ENCODE measurements at regions not wholly inside any gene's neighbourhood (a gene's known extent, or its start where the extent isn't known, plus 50 kb on each side); places are given as distances from the start of the nearest gene placed in this dataset.

- H4K20me1 ChIP-seq (ENCODE audit: insufficient read depth, poor library complexity, severe bottlenecking), result no peaks in the 10 kb centered on the region
- H3K9me3 ChIP-seq (ENCODE audit: low read depth), result no peaks in the 10 kb centered on the region
- H2AFZ ChIP-seq, result no peak overlapping the region
- H3K4me1 ChIP-seq (ENCODE audit: insufficient read depth), result peaks cover 12% of the 10 kb centered on the region
- no peak overlapping the region for H3K27ac ChIP-seq
- no peaks in the 10 kb centered on the region for H3K36me3 ChIP-seq (replicated peaks; ENCODE audit: insufficient read depth, low read depth)
- no peak overlapping the region for H3K4me3 ChIP-seq
- no peaks in the 10 kb centered on the region for H3K27me3 ChIP-seq
- H3K4me2 ChIP-seq, result peak overlapping the region; percentile 53
- H3K9me2 ChIP-seq (replicated peaks; ENCODE audit: insufficient read depth), result no peaks in the 10 kb centered on the region
- WGBS (ENCODE audit: low lambda C conversion rate, missing lambda C conversion rate), result 64% methylated on average over 1 of the region's 1 CpG
- TF ChIP-seq EZH2 (IDR thresholded peaks at IDR 0.05; ENCODE audit: borderline replicate concordance) (no peak), CTCF (IDR thresholded peaks at IDR 0.05; ENCODE audit: poor library complexity) (no peak), EZH2phosphoT487 (IDR thresholded peaks at IDR 0.05; ENCODE audit: low read depth, severe bottlenecking, unreplicated experiment) (no peak)
- H3K79me2 ChIP-seq, result peaks cover 6% of the 10 kb centered on the region
- DNase-seq (ENCODE audit: low spot score), result no peak
These were observed 67.5 kb upstream of the CCNG1 start for GRCh38 chr5:163369776-163370385.

- no peak for TF ChIP-seq EZH2 (IDR thresholded peaks at IDR 0.05; ENCODE audit: borderline replicate concordance)
- no peak for TF ChIP-seq EZH2phosphoT487 (IDR thresholded peaks at IDR 0.05; ENCODE audit: low read depth, severe bottlenecking, unreplicated experiment)
- TF ChIP-seq CTCF (IDR thresholded peaks at IDR 0.05; ENCODE audit: poor library complexity), result no peak
- no peaks in the 10 kb centered on the region for H3K9me2 ChIP-seq (replicated peaks; ENCODE audit: insufficient read depth)
- peak overlapping the region; percentile 11 for H2AFZ ChIP-seq
- no peak overlapping the region for H3K4me3 ChIP-seq
- WGBS (ENCODE audit: low lambda C conversion rate, missing lambda C conversion rate), result 35% methylated on average over 2 of the region's 2 CpGs
- peaks cover 6% of the 10 kb centered on the region for H3K79me2 ChIP-seq
- H3K4me2 ChIP-seq, result peak overlapping the region; percentile 53
- no peaks in the 10 kb centered on the region for H3K36me3 ChIP-seq (replicated peaks; ENCODE audit: insufficient read depth, low read depth)
- no peaks in the 10 kb centered on the region for H3K9me3 ChIP-seq (ENCODE audit: low read depth)
- H4K20me1 ChIP-seq (ENCODE audit: insufficient read depth, poor library complexity, severe bottlenecking), result no peaks in the 10 kb centered on the region
- peak overlapping the region; percentile 56 for H3K27ac ChIP-seq
- no peak for DNase-seq (ENCODE audit: low spot score)
- H3K4me1 ChIP-seq (ENCODE audit: insufficient read depth), result peaks cover 12% of the 10 kb centered on the region
- no peaks in the 10 kb centered on the region for H3K27me3 ChIP-seq
These were observed 63.8 kb upstream of the CCNG1 start for GRCh38 chr5:163373436-163374084.

GRCh38 chr5:163377982-163378381 lies 59.4 kb upstream of the CCNG1 start:
- no peak overlapping the region for H2AFZ ChIP-seq
- H3K79me2 ChIP-seq, result no peaks in the 10 kb centered on the region
- no peaks in the 10 kb centered on the region for H3K9me3 ChIP-seq (ENCODE audit: low read depth)
- H3K36me3 ChIP-seq (replicated peaks; ENCODE audit: insufficient read depth, low read depth), result no peaks in the 10 kb centered on the region
- TF ChIP-seq EZH2phosphoT487 (IDR thresholded peaks at IDR 0.05; ENCODE audit: low read depth, severe bottlenecking, unreplicated experiment) (no peak), CTCF (IDR thresholded peaks at IDR 0.05; ENCODE audit: poor library complexity) (no peak)
- H3K4me3 ChIP-seq, result no peak overlapping the region
- DNase-seq (ENCODE audit: low spot score), result no peak
- no peaks in the 10 kb centered on the region for H3K27me3 ChIP-seq
- H3K27ac ChIP-seq, result no peak overlapping the region
- 79% methylated on average over 6 of the region's 6 CpGs for WGBS (ENCODE audit: low lambda C conversion rate, missing lambda C conversion rate)
- H3K4me1 ChIP-seq (ENCODE audit: insufficient read depth), result peaks cover 7% of the 10 kb centered on the region
- H4K20me1 ChIP-seq (ENCODE audit: insufficient read depth, poor library complexity, severe bottlenecking), result no peaks in the 10 kb centered on the region
- H3K9me2 ChIP-seq (replicated peaks; ENCODE audit: insufficient read depth), result no peaks in the 10 kb centered on the region
- H3K4me2 ChIP-seq, result no peak overlapping the region
